GM12801 (cell line): ENCODE measurements at regions not wholly inside any gene's neighbourhood (a gene's known extent, or its start where the extent isn't known, plus 50 kb on each side); places are given as distances from the start of the nearest gene placed in this dataset.

ENCODE experiments used
- CTCF ChIP-seq: IDR thresholded peaks from one replicate; pipeline ENCODE4 v1.5.1; 2011; ENCODE audit warnings: control low read depth; ENCODE audit not compliant: insufficient read length; ENCODE audit errors: extremely low read depth

- no peak for TF ChIP-seq CTCF
These were observed 70.0 kb upstream of the PRSS58 start for GRCh38 chr7:142327628-142328405.

- no peak for TF ChIP-seq CTCF
These were observed 65.8 kb upstream of the PRSS58 start for GRCh38 chr7:142323706-142324105.

- TF ChIP-seq CTCF, result no peak
These were observed 63.5 kb upstream of the PRSS58 start for GRCh38 chr7:142321391-142321790.

GRCh38 chr7:142320883-142321282 lies 63.0 kb upstream of the PRSS58 start:
- no peak for TF ChIP-seq CTCF

- no peak for TF ChIP-seq CTCF
These were observed 62.1 kb upstream of the PRSS58 start for GRCh38 chr7:142319970-142320369.

- no peak for TF ChIP-seq CTCF
These were observed 56.4 kb upstream of the PRSS58 start for GRCh38 chr7:142314281-142314680.

- TF ChIP-seq CTCF, result no peak
These were observed 55.7 kb upstream of the PRSS58 start for GRCh38 chr7:142313528-142313927.
